MM.1S (cell line): ENCODE measurements at regions not wholly inside any gene's neighbourhood (a gene's known extent, or its start where the extent isn't known, plus 50 kb on each side); places are given as distances from the start of the nearest gene placed in this dataset.

Source experiments
- DNase-seq: peaks from one replicate; pipeline ENCODE4 v3.0.0-alpha.2; 2015
- H2AFZ ChIP-seq: fragments of 300-600 bp; sonication (generic); 2 replicates; pipeline ENCODE4 v1.6.0; 2016; ENCODE audit warnings: antibody characterized with exemption, low read length
- H3F3A ChIP-seq: fragments of 300-600 bp; sonication (generic); 2 replicates; pipeline ENCODE4 v1.6.1; 2016; ENCODE audit warnings: mild to moderate bottlenecking, antibody characterized with exemption, low read length, moderate library complexity, mixed read lengths; ENCODE audit not compliant: insufficient read depth
- H3K27ac ChIP-seq: fragments of 300-600 bp; sonication (generic); 2 replicates; pipeline ENCODE4 v1.5.1; 2016; ENCODE audit warnings: mild to moderate bottlenecking, low read length
- H3K27me3 ChIP-seq: fragments of 300-600 bp; sonication (generic); replicated peaks from 2 replicates; pipeline ENCODE4 v1.6.0; 2016; ENCODE audit warnings: low read length; ENCODE audit not compliant: insufficient read depth
- H3K36me3 ChIP-seq: fragments of 300-600 bp; sonication (generic); replicated peaks from 2 replicates; pipeline ENCODE4 v1.6.1; 2016; ENCODE audit warnings: mild to moderate bottlenecking, low read length, mixed read lengths; ENCODE audit not compliant: insufficient read depth
- H3K4me1 ChIP-seq: fragments of 300-600 bp; sonication (generic); 2 replicates; pipeline ENCODE4 v1.6.1; 2016; ENCODE audit warnings: low read length, mixed read lengths
- H3K4me2 ChIP-seq: fragments of 300-600 bp; sonication (generic); 2 replicates; pipeline ENCODE4 v1.6.0; 2016; ENCODE audit warnings: low read depth, low read length
- H3K4me3 ChIP-seq: fragments of 300-600 bp; sonication (generic); 2 replicates; pipeline ENCODE4 v1.5.1; 2016; ENCODE audit warnings: low read length, mixed read lengths
- H3K79me2 ChIP-seq: fragments of 300-600 bp; sonication (generic); 2 replicates; pipeline ENCODE4 v1.6.1; 2016; ENCODE audit warnings: mixed run types, low read length, mixed read lengths
- H3K9ac ChIP-seq: fragments of 300-600 bp; sonication (generic); 2 replicates; pipeline ENCODE4 v1.6.1; 2016; ENCODE audit warnings: low read length, mixed read lengths
- H3K9me2 ChIP-seq: fragments of 300-600 bp; sonication (generic); replicated peaks from 2 replicates; pipeline ENCODE4 v1.6.1; 2016; ENCODE audit warnings: mild to moderate bottlenecking, low read length, mixed read lengths; ENCODE audit not compliant: insufficient read depth
- H3K9me3 ChIP-seq: fragments of 300-600 bp; sonication (generic); replicated peaks from 2 replicates; pipeline ENCODE4 v1.6.1; 2016; ENCODE audit warnings: mild to moderate bottlenecking, low read length, mixed read lengths; ENCODE audit not compliant: insufficient read depth
- H4K20me1 ChIP-seq: fragments of 300-600 bp; sonication (generic); 2 replicates; pipeline ENCODE4 v1.6.1; 2016; ENCODE audit warnings: mild to moderate bottlenecking, low read length, moderate library complexity, mixed read lengths; ENCODE audit not compliant: insufficient read depth
- EZH2 ChIP-seq: fragments of 300-600 bp; sonication (generic); optimal IDR thresholded peaks from 2 replicates; pipeline ENCODE3; 2017; ENCODE audit warnings: low read depth, mild to moderate bottlenecking, antibody characterized with exemption, low read length, mixed read lengths
- EZH2phosphoT487 ChIP-seq: fragments of 300-600 bp; sonication (generic); IDR thresholded peaks from 2 replicates; pipeline ENCODE4 v1.6.1; 2018; ENCODE audit warnings: antibody characterized with exemption, low read length
- TF ChIP-seq, protein P1 (sequence below): fragments of 300-600 bp; sonication (generic); IDR thresholded peaks from 2 replicates; pipeline ENCODE4 v1.5.1; 2016; ENCODE audit warnings: antibody characterized with exemption, low read length, mixed read lengths

DNA sequence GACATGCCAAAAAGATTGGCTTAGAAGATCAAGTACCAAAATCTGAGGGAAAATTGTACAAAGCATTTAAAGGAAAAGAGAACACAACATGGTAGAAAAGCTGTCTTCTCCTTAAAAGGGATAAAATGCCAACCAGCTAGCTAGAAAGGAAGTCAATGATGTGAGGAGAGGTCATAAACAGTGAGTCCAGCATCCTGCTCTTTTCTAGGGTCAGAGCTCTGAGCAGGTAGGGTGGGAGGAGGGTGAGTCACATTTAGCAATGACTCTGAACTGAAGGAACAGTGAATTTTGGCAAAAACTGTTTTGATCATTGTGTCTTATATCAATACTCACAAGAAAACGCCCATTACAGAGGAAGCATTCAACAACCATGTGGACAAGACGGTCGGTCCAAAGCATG lies 322.3 kb downstream of the DAD1 start:
- H3K4me3 ChIP-seq = no peak overlapping the region
- peaks cover 10% of the 10 kb centered on the region; the same call in 1 of the 2 replicates for H3F3A ChIP-seq
- H2AFZ ChIP-seq = no peak overlapping the region
- H4K20me1 ChIP-seq = no peaks in the 10 kb centered on the region
- H3K36me3 ChIP-seq = no peaks in the 10 kb centered on the region
- H3K27ac ChIP-seq = no peak overlapping the region
- H3K9me3 ChIP-seq = no peaks in the 10 kb centered on the region
- peaks cover 29% of the 10 kb centered on the region for H3K4me1 ChIP-seq
- no peaks in the 10 kb centered on the region for H3K79me2 ChIP-seq
- H3K4me2 ChIP-seq = no peak overlapping the region
- TF ChIP-seq EZH2phosphoT487 = no peak
- no peak for TF ChIP-seq EZH2
- TF ChIP-seq, protein P1, sequence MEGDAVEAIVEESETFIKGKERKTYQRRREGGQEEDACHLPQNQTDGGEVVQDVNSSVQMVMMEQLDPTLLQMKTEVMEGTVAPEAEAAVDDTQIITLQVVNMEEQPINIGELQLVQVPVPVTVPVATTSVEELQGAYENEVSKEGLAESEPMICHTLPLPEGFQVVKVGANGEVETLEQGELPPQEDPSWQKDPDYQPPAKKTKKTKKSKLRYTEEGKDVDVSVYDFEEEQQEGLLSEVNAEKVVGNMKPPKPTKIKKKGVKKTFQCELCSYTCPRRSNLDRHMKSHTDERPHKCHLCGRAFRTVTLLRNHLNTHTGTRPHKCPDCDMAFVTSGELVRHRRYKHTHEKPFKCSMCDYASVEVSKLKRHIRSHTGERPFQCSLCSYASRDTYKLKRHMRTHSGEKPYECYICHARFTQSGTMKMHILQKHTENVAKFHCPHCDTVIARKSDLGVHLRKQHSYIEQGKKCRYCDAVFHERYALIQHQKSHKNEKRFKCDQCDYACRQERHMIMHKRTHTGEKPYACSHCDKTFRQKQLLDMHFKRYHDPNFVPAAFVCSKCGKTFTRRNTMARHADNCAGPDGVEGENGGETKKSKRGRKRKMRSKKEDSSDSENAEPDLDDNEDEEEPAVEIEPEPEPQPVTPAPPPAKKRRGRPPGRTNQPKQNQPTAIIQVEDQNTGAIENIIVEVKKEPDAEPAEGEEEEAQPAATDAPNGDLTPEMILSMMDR = no peak
- DNase-seq = no peak
- no peaks in the 10 kb centered on the region for H3K9me2 ChIP-seq
- no peak overlapping the region for H3K9ac ChIP-seq
- no peaks in the 10 kb centered on the region for H3K27me3 ChIP-seq

DNA sequence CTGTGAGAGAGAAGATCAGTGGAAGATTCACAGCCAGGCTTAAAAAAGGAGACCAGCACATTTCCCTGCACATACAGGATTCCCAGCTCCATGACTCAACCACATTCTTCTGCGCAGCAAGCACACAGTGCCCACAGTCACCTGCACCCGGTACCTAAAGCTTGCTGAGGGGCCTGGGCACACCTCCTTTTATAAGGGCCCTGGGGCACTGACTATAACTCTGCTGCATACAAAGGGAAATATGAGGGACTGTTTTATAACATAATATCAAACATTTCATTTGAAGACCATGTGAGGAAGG lies 322.9 kb downstream of the DAD1 start:
- Histone ChIP-seq H3K4me3 (no peak overlapping the region), H4K20me1 (no peaks in the 10 kb centered on the region), H3K9ac (no peak overlapping the region), H2AFZ (no peak overlapping the region), H3K27me3 (no peaks in the 10 kb centered on the region), H3K79me2 (no peaks in the 10 kb centered on the region), H3K4me1 (peaks cover 29% of the 10 kb centered on the region), H3K4me2 (no peak overlapping the region), H3K9me3 (no peaks in the 10 kb centered on the region), H3F3A (peaks cover 10% of the 10 kb centered on the region; the same call in 1 of the 2 replicates), H3K36me3 (no peaks in the 10 kb centered on the region), H3K27ac (no peak overlapping the region), H3K9me2 (no peaks in the 10 kb centered on the region)
- DNase-seq = no peak
- TF ChIP-seq EZH2phosphoT487 = no peak
- no peak for TF ChIP-seq EZH2
- TF ChIP-seq, protein P1 = no peak

DNA sequence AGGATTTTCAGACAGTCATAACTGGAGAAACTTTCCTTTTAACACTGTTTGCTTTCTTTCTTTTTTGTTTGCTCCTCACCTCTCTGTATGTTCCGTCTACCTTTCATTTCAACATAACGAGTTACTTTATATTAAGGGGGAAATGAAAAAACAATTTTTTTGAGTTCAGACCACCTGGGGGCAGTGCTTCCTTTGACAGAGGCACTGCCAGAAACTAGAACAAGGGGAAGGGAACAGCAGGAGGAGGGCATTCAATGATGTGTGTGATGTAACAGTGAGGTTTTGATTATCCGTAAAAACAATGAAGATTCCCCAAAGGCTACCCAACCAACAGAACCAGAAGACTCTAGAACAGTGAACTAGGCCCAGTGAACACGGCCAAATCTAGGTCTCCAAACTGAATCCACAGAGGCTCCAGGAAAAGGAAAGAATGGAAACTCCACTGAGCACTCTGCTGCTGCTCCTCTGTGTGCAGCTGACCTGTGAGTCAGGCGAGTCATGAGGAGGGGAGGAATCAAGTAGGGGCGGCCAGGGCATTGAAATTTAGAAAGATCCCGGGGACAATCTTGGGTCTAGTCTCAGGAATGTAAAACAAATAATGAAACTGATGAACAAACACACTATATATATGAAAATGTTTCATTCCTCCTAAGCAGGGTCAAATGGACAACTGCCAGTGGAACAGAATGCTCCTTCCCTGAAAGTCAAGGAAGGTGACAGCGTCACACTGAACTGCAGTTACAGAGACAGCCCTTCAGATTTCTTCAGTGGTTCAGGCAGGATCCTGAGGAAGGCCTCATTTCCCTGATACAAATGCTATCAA lies 323.5 kb downstream of the DAD1 start:
- DNase-seq = no peak
- Histone ChIP-seq H3K4me3 (no peak overlapping the region), H3K27me3 (no peaks in the 10 kb centered on the region), H3K36me3 (no peaks in the 10 kb centered on the region), H3K9ac (no peak overlapping the region), H3K9me2 (no peaks in the 10 kb centered on the region), H3K4me2 (peak overlapping the region; percentile 47), H3K79me2 (no peaks in the 10 kb centered on the region), H2AFZ (no peak overlapping the region), H3K9me3 (no peaks in the 10 kb centered on the region), H3F3A (peaks cover 10% of the 10 kb centered on the region; the same call in 1 of the 2 replicates), H3K4me1 (peaks cover 29% of the 10 kb centered on the region), H4K20me1 (no peaks in the 10 kb centered on the region), H3K27ac (peak overlapping the region; percentile 42; the same call in 1 of the 2 replicates)
- TF ChIP-seq, protein P1 = no peak
- TF ChIP-seq EZH2 (no peak), EZH2phosphoT487 (no peak)
